ENCODE measurements at regions not wholly inside any gene's neighbourhood (a gene's known extent, or its start where the extent isn't known, plus 50 kb on each side); places are given as distances from the start of the nearest gene placed in this dataset.

DNA sequence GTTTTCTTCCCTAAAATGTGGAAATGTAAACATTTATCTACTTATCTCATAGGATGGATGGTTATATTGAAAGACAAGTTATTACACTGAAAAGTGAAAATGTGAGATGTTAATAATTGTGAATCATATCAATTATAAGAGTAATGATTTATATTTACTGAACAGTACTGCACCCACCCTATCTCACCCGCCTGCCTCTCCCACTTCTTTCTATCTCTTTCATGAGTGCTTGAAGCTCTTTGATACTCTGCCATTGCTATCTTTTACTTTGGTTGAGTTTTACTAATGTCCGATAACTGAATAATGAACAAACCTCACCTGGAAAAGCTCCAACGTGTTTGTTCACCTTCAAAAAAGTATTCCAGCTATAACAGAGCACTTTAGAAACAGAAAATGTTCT is 263.0 kb upstream of the UBASH3B start:
- TF ChIP-seq TAF1 (IDR thresholded peaks at IDR 0.05; ENCODE audit: low read depth, low read length) (no peak), POLR2AphosphoS5 (IDR thresholded peaks at IDR 0.05; ENCODE audit: low read depth, low read length) (no peak), POLR2A (IDR thresholded peaks at IDR 0.05; ENCODE audit: low read depth, low read length) (no peak), PAX5 (IDR thresholded peaks at IDR 0.05; ENCODE audit: insufficient read depth, low read length, severe bottlenecking) (no peak), POU2F2 (IDR thresholded peaks at IDR 0.05; ENCODE audit: low read depth, low read length) (no peak)

Data from GM12891 (cell line).